Liver (tissue), 8 donors: ENCODE measurements at regions not wholly inside any gene's neighbourhood (a gene's known extent, or its start where the extent isn't known, plus 50 kb on each side); places are given as distances from the start of the nearest gene placed in this dataset.

Experiments
- DNase-seq: peaks from one replicate; pipeline ENCODE4 v3.0.0-alpha.2; 2017; ENCODE audit warnings: low spot score
- H3K27ac ChIP-seq, 2 donors: one replicate each; pipeline ENCODE4 v1.7.0; 2013; ENCODE audit warnings: inconsistent platforms in 2 of 2, low read length in 2 of 2, control low read depth in 1 of 2, low read depth in 1 of 2, mild to moderate bottlenecking in 1 of 2
- H3K27me3 ChIP-seq, 4 donors: one replicate each; pipeline versions ENCODE4 v1.6.1 to v1.7.0; 2013; ENCODE audit warnings: low read length in 3 of 4, inconsistent platforms in 1 of 4, mild to moderate bottlenecking in 1 of 4, moderate library complexity in 1 of 4; ENCODE audit not compliant: control insufficient read depth in 4 of 4, insufficient read depth in 4 of 4
- H3K36me3 ChIP-seq, 4 donors: one replicate each; pipeline versions ENCODE4 v1.6.1 to v1.7.0; 2013; ENCODE audit warnings: low read length in 3 of 4, mild to moderate bottlenecking in 3 of 4, low read depth in 1 of 4, moderate library complexity in 1 of 4; ENCODE audit not compliant: control insufficient read depth in 4 of 4, insufficient read depth in 3 of 4
- H3K4me1 ChIP-seq, 4 donors: one replicate each; pipeline versions ENCODE4 v1.6.1 to v1.7.0; 2013; ENCODE audit warnings: low read length in 3 of 4, mild to moderate bottlenecking in 3 of 4, moderate library complexity in 1 of 4; ENCODE audit not compliant: control insufficient read depth in 4 of 4, insufficient read depth in 4 of 4
- H3K4me3 ChIP-seq, 3 donors: one replicate each; pipeline versions ENCODE4 v1.6.1 to v1.7.0; 2013; ENCODE audit warnings: low read length in 3 of 3, control low read depth in 1 of 3, low read depth in 1 of 3, mild to moderate bottlenecking in 1 of 3
- H3K9ac ChIP-seq, 2 donors: one replicate each; pipeline ENCODE4 v1.7.0; 2013; ENCODE audit warnings: low read length in 2 of 2, mild to moderate bottlenecking in 2 of 2, moderate library complexity in 2 of 2, control low read depth in 1 of 2, low read depth in 1 of 2
- H3K9me3 ChIP-seq, 4 donors: one replicate each; pipeline versions ENCODE4 v1.6.1 to v1.7.0; 2013; ENCODE audit warnings: low read length in 3 of 4; ENCODE audit not compliant: control insufficient read depth in 4 of 4
- EGR1 ChIP-seq, 2 donors: IDR thresholded peaks; 2 replicates each; pipeline ENCODE4 v1.6.1; 2016 to 2018; ENCODE audit warnings: antibody characterized with exemption in 2 of 2, low read depth in 2 of 2
- FOXA1 ChIP-seq: IDR thresholded peaks from 2 replicates; pipeline ENCODE4 v1.6.1; 2016; ENCODE audit warnings: antibody characterized with exemption
- FOXA2 ChIP-seq: IDR thresholded peaks from 2 replicates; pipeline ENCODE4 v1.6.1; 2016; ENCODE audit warnings: antibody characterized with exemption
- GABPA ChIP-seq, 2 donors: IDR thresholded peaks in 1 of 2; conservative IDR thresholded peaks in 1 of 2; 2 replicates each; pipeline ENCODE4 v1.6.1; 2016; ENCODE audit warnings: antibody characterized with exemption in 2 of 2, mild to moderate bottlenecking in 1 of 2, moderate library complexity in 1 of 2
- HNF4A ChIP-seq, 2 donors: conservative IDR thresholded peaks; 2 replicates each; pipeline ENCODE4 v1.6.1; 2016; ENCODE audit warnings: antibody characterized with exemption in 2 of 2, mild to moderate bottlenecking in 2 of 2
- HNF4G ChIP-seq: IDR thresholded peaks from 2 replicates; pipeline ENCODE4 v1.6.1; 2016; ENCODE audit warnings: antibody characterized with exemption
- JUND ChIP-seq, 2 donors: IDR thresholded peaks; 2 replicates each; pipeline ENCODE4 v1.6.1; 2016; ENCODE audit warnings: antibody characterized with exemption in 2 of 2
- NR2F2 ChIP-seq: IDR thresholded peaks from 2 replicates; pipeline ENCODE4 v1.6.1; 2016; ENCODE audit warnings: antibody characterized with exemption
- RAD21 ChIP-seq, 2 donors: IDR thresholded peaks; 2 replicates each; pipeline ENCODE4 v1.6.1; 2016; ENCODE audit warnings: antibody characterized with exemption in 2 of 2, mild to moderate bottlenecking in 2 of 2
- RXRA ChIP-seq, 2 donors: IDR thresholded peaks; 2 replicates each; pipeline ENCODE4 v1.6.1; 2017 to 2018; ENCODE audit warnings: antibody characterized with exemption in 2 of 2, mild to moderate bottlenecking in 1 of 2
- SP1 ChIP-seq: IDR thresholded peaks from 2 replicates; pipeline ENCODE4 v1.6.1; 2018; ENCODE audit warnings: antibody characterized with exemption, mild to moderate bottlenecking
- TAF1 ChIP-seq: conservative IDR thresholded peaks from 2 replicates; pipeline ENCODE4 v1.6.1; 2016; ENCODE audit warnings: antibody characterized with exemption, mild to moderate bottlenecking
- YY1 ChIP-seq: IDR thresholded peaks from 2 replicates; pipeline ENCODE4 v1.6.1; 2016; ENCODE audit warnings: antibody characterized with exemption, mild to moderate bottlenecking
- WGBS: extraction: QIAGEN DNeasy Blood & Tissue Kit; methylation state at CpG from one replicate; pipeline ENCODE4 v1.1.7; 2013; 5-methylcytosine and 5-hydroxymethylcytosine counted together
- TF ChIP-seq, protein P1 (sequence below): IDR thresholded peaks from 2 replicates; pipeline ENCODE4 v1.6.1; 2016; ENCODE audit warnings: antibody characterized with exemption
- TF ChIP-seq, protein P2 (sequence below): IDR thresholded peaks from 2 replicates; pipeline ENCODE4 v1.6.1; 2016; ENCODE audit warnings: antibody characterized with exemption
- TF ChIP-seq, protein P3 (sequence below): IDR thresholded peaks from 2 replicates; pipeline ENCODE4 v1.6.1; 2016; ENCODE audit warnings: antibody characterized with exemption
- TF ChIP-seq, protein P4 (sequence below): fragments of 150-350 bp; IDR thresholded peaks from 2 replicates; pipeline ENCODE4 v1.5.1; 2017; ENCODE audit warnings: improper control_type of control experiment, low read depth, low read length; ENCODE audit not compliant: missing input control
- TF ChIP-seq, protein P5 (sequence below): IDR thresholded peaks from 2 replicates; pipeline ENCODE4 v1.6.1; 2016; ENCODE audit warnings: antibody characterized with exemption, mild to moderate bottlenecking
- donor health status: healthy.
- donor health status: healthy.
- donor health status: healthy.
- donor health status: healthy.
- donor health status: healthy.

DNA sequence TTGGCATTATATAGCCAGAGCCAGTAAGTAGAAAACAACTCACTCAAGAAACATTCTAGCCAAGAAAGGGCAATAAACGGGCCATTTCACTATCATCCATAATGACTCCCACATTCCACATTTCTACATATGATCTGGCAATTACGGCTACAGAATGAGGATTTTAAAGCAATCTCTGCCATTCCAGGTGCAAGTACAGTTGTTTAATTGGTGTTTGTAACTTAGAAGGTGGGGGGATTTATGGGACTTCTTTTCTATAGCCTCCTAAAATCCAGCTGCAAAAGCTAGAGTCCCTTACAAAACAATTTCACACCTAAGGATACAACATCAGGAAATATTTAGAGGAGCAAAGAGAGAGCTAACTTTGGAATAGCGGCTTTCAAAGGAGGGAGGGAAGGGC is 295.4 kb upstream of the RORA start:
- Histone ChIP-seq H3K9ac (no peak overlapping the region), H3K27me3 (no peaks in the 10 kb centered on the region), H3K36me3 (no peaks in the 10 kb centered on the region), H3K9me3 (no peaks in the 10 kb centered on the region), H3K27ac (no peak overlapping the region), H3K4me1 (no peaks in the 10 kb centered on the region), H3K4me3 (no peak overlapping the region)
- TF ChIP-seq, protein P1, sequence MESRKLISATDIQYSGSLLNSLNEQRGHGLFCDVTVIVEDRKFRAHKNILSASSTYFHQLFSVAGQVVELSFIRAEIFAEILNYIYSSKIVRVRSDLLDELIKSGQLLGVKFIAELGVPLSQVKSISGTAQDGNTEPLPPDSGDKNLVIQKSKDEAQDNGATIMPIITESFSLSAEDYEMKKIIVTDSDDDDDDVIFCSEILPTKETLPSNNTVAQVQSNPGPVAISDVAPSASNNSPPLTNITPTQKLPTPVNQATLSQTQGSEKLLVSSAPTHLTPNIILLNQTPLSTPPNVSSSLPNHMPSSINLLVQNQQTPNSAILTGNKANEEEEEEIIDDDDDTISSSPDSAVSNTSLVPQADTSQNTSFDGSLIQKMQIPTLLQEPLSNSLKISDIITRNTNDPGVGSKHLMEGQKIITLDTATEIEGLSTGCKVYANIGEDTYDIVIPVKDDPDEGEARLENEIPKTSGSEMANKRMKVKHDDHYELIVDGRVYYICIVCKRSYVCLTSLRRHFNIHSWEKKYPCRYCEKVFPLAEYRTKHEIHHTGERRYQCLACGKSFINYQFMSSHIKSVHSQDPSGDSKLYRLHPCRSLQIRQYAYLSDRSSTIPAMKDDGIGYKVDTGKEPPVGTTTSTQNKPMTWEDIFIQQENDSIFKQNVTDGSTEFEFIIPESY, result no peak
- no peak for TF ChIP-seq NR2F2
- no peak for TF ChIP-seq HNF4A (conservative IDR thresholded peaks at IDR 0.05)
- no peak for TF ChIP-seq RAD21 (IDR thresholded peaks at IDR 0.05)
- TF ChIP-seq, protein P2, sequence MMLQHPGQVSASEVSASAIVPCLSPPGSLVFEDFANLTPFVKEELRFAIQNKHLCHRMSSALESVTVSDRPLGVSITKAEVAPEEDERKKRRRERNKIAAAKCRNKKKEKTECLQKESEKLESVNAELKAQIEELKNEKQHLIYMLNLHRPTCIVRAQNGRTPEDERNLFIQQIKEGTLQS, result no peak
- TF ChIP-seq TAF1, result no peak
- TF ChIP-seq, protein P3, sequence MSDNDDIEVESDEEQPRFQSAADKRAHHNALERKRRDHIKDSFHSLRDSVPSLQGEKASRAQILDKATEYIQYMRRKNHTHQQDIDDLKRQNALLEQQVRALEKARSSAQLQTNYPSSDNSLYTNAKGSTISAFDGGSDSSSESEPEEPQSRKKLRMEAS, result no peak
- no peak for TF ChIP-seq FOXA2
- TF ChIP-seq RXRA (IDR thresholded peaks at IDR 0.05), result no peak
- no peak for TF ChIP-seq FOXA1
- TF ChIP-seq JUND (IDR thresholded peaks at IDR 0.05), result no peak
- TF ChIP-seq YY1, result no peak
- no peak for TF ChIP-seq SP1
- no peak for TF ChIP-seq EGR1 (IDR thresholded peaks at IDR 0.05; ENCODE audit: low read depth in 2 of 2)
- TF ChIP-seq, protein P4, sequence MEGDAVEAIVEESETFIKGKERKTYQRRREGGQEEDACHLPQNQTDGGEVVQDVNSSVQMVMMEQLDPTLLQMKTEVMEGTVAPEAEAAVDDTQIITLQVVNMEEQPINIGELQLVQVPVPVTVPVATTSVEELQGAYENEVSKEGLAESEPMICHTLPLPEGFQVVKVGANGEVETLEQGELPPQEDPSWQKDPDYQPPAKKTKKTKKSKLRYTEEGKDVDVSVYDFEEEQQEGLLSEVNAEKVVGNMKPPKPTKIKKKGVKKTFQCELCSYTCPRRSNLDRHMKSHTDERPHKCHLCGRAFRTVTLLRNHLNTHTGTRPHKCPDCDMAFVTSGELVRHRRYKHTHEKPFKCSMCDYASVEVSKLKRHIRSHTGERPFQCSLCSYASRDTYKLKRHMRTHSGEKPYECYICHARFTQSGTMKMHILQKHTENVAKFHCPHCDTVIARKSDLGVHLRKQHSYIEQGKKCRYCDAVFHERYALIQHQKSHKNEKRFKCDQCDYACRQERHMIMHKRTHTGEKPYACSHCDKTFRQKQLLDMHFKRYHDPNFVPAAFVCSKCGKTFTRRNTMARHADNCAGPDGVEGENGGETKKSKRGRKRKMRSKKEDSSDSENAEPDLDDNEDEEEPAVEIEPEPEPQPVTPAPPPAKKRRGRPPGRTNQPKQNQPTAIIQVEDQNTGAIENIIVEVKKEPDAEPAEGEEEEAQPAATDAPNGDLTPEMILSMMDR, result no peak
- TF ChIP-seq GABPA (IDR thresholded peaks at IDR 0.05 in 1 of 2, conservative IDR thresholded peaks at IDR 0.05 in 1 of 2), result no peak
- TF ChIP-seq, protein P5, sequence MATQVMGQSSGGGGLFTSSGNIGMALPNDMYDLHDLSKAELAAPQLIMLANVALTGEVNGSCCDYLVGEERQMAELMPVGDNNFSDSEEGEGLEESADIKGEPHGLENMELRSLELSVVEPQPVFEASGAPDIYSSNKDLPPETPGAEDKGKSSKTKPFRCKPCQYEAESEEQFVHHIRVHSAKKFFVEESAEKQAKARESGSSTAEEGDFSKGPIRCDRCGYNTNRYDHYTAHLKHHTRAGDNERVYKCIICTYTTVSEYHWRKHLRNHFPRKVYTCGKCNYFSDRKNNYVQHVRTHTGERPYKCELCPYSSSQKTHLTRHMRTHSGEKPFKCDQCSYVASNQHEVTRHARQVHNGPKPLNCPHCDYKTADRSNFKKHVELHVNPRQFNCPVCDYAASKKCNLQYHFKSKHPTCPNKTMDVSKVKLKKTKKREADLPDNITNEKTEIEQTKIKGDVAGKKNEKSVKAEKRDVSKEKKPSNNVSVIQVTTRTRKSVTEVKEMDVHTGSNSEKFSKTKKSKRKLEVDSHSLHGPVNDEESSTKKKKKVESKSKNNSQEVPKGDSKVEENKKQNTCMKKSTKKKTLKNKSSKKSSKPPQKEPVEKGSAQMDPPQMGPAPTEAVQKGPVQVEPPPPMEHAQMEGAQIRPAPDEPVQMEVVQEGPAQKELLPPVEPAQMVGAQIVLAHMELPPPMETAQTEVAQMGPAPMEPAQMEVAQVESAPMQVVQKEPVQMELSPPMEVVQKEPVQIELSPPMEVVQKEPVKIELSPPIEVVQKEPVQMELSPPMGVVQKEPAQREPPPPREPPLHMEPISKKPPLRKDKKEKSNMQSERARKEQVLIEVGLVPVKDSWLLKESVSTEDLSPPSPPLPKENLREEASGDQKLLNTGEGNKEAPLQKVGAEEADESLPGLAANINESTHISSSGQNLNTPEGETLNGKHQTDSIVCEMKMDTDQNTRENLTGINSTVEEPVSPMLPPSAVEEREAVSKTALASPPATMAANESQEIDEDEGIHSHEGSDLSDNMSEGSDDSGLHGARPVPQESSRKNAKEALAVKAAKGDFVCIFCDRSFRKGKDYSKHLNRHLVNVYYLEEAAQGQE, result no peak
- TF ChIP-seq HNF4G, result no peak
- WGBS, result 84% methylated on average over 3 of the region's 3 CpGs
- DNase-seq, result no peak

DNA sequence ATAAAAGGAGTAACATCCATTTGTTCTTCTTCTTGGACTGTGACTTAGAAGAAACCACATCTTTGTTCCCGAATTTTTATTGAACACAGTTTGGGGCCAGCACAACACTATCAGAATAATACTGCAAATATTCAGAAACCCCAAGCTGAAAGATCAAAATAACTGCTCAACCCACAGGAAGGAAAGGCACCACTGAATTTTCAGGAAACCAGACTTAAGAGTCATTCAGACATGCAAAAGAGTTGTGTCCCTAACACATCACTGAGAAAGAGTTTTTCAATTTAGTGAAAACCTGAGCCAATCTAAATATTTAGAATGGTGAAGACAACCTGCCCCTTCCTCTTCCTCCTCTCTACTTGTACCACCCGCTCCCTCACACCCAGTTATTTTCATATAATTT is 295.0 kb upstream of the RORA start:
- Histone ChIP-seq H3K36me3 (no peaks in the 10 kb centered on the region), H3K27ac (no peak overlapping the region), H3K4me1 (no peaks in the 10 kb centered on the region), H3K4me3 (no peak overlapping the region), H3K27me3 (no peaks in the 10 kb centered on the region), H3K9ac (no peak overlapping the region), H3K9me3 (no peaks in the 10 kb centered on the region)
- WGBS, result 75% methylated on average over 2 of the region's 2 CpGs
- no peak for DNase-seq
- TF ChIP-seq, protein P5, result no peak
- TF ChIP-seq HNF4G, result no peak
- TF ChIP-seq FOXA1, result no peak
- no peak for TF ChIP-seq SP1
- no peak for TF ChIP-seq EGR1 (IDR thresholded peaks at IDR 0.05; ENCODE audit: low read depth in 2 of 2)
- TF ChIP-seq RAD21 (IDR thresholded peaks at IDR 0.05), result no peak
- no peak for TF ChIP-seq RXRA (IDR thresholded peaks at IDR 0.05)
- TF ChIP-seq GABPA (IDR thresholded peaks at IDR 0.05 in 1 of 2, conservative IDR thresholded peaks at IDR 0.05 in 1 of 2), result no peak
- no peak for TF ChIP-seq TAF1
- TF ChIP-seq, protein P2, result no peak
- TF ChIP-seq NR2F2, result no peak
- TF ChIP-seq, protein P1, result no peak
- TF ChIP-seq, protein P3, result no peak
